ENCODE measurements at regions not wholly inside any gene's neighbourhood (a gene's known extent, or its start where the extent isn't known, plus 50 kb on each side); places are given as distances from the start of the nearest gene placed in this dataset.

GRCh38 chr10:8485032-8485431 is 430.5 kb downstream of the GATA3 start:
- no peaks in the 10 kb centered on the region for H4K20me1 ChIP-seq (ENCODE audit: insufficient read depth, low read length)
- H2AFZ ChIP-seq (ENCODE audit: low read length), result no peak overlapping the region
- H3K9me2 ChIP-seq (ENCODE audit: low read depth, low read length), result no peaks in the 10 kb centered on the region
- TF ChIP-seq EZH2 (IDR thresholded peaks at IDR 0.05; ENCODE audit: borderline replicate concordance, low read length) (no peak), CTCF (IDR thresholded peaks at IDR 0.05; ENCODE audit: low read length) (no peak)
- no peak overlapping the region for H3K27ac ChIP-seq (ENCODE audit: low read depth, low read length, poor library complexity, severe bottlenecking)
- H3K79me2 ChIP-seq (ENCODE audit: insufficient read depth, low read length), result no peaks in the 10 kb centered on the region
- no peaks in the 10 kb centered on the region for H3K9me3 ChIP-seq (ENCODE audit: low read length)
- no peak overlapping the region for H3K9ac ChIP-seq (ENCODE audit: low read length)
- H3K27me3 ChIP-seq (ENCODE audit: insufficient read depth, low read length), result no peaks in the 10 kb centered on the region
- H3F3A ChIP-seq (ENCODE audit: insufficient read depth, low read length), result no peaks in the 10 kb centered on the region
- no peaks in the 10 kb centered on the region for H3K36me3 ChIP-seq (ENCODE audit: insufficient read depth, low read length)
- no peaks in the 10 kb centered on the region for H3K4me1 ChIP-seq (ENCODE audit: insufficient read depth, low read length, severe bottlenecking)
- no peak overlapping the region for H3K4me3 ChIP-seq (ENCODE audit: low read depth, low read length, poor library complexity, severe bottlenecking)
- H3K4me2 ChIP-seq (ENCODE audit: low read length), result no peak overlapping the region

- Histone ChIP-seq H3K4me2 (ENCODE audit: low read length) (no peak overlapping the region), H3K4me3 (ENCODE audit: low read depth, low read length, poor library complexity, severe bottlenecking) (no peak overlapping the region), H4K20me1 (ENCODE audit: insufficient read depth, low read length) (no peaks in the 10 kb centered on the region), H3K79me2 (ENCODE audit: insufficient read depth, low read length) (no peaks in the 10 kb centered on the region), H3K9me2 (ENCODE audit: low read depth, low read length) (no peaks in the 10 kb centered on the region), H3F3A (ENCODE audit: insufficient read depth, low read length) (no peaks in the 10 kb centered on the region), H3K9me3 (ENCODE audit: low read length) (no peaks in the 10 kb centered on the region), H2AFZ (ENCODE audit: low read length) (no peak overlapping the region), H3K27me3 (ENCODE audit: insufficient read depth, low read length) (no peaks in the 10 kb centered on the region), H3K4me1 (ENCODE audit: insufficient read depth, low read length, severe bottlenecking) (no peaks in the 10 kb centered on the region), H3K36me3 (ENCODE audit: insufficient read depth, low read length) (no peaks in the 10 kb centered on the region), H3K9ac (ENCODE audit: low read length) (no peak overlapping the region), H3K27ac (ENCODE audit: low read depth, low read length, poor library complexity, severe bottlenecking) (no peak overlapping the region)
- TF ChIP-seq CTCF (IDR thresholded peaks at IDR 0.05; ENCODE audit: low read length) (no peak), EZH2 (IDR thresholded peaks at IDR 0.05; ENCODE audit: borderline replicate concordance, low read length) (no peak)
Measured at GRCh38 chr10:8487346-8487745, 432.9 kb downstream of the GATA3 start.

GRCh38 chr10:8489232-8489631 is 434.7 kb downstream of the GATA3 start:
- no peaks in the 10 kb centered on the region for H3K9me2 ChIP-seq (ENCODE audit: low read depth, low read length)
- H3K4me3 ChIP-seq (ENCODE audit: low read depth, low read length, poor library complexity, severe bottlenecking), result no peak overlapping the region
- H3K27me3 ChIP-seq (ENCODE audit: insufficient read depth, low read length), result no peaks in the 10 kb centered on the region
- H3K4me2 ChIP-seq (ENCODE audit: low read length), result no peak overlapping the region
- H3F3A ChIP-seq (ENCODE audit: insufficient read depth, low read length), result no peaks in the 10 kb centered on the region
- H3K9me3 ChIP-seq (ENCODE audit: low read length), result no peaks in the 10 kb centered on the region
- H3K79me2 ChIP-seq (ENCODE audit: insufficient read depth, low read length), result no peaks in the 10 kb centered on the region
- no peaks in the 10 kb centered on the region for H3K36me3 ChIP-seq (ENCODE audit: insufficient read depth, low read length)
- no peak for TF ChIP-seq EZH2 (IDR thresholded peaks at IDR 0.05; ENCODE audit: borderline replicate concordance, low read length)
- TF ChIP-seq CTCF (IDR thresholded peaks at IDR 0.05; ENCODE audit: low read length), result no peak
- no peaks in the 10 kb centered on the region for H3K4me1 ChIP-seq (ENCODE audit: insufficient read depth, low read length, severe bottlenecking)
- H4K20me1 ChIP-seq (ENCODE audit: insufficient read depth, low read length), result no peaks in the 10 kb centered on the region
- no peak overlapping the region for H3K9ac ChIP-seq (ENCODE audit: low read length)
- H3K27ac ChIP-seq (ENCODE audit: low read depth, low read length, poor library complexity, severe bottlenecking), result no peak overlapping the region
- H2AFZ ChIP-seq (ENCODE audit: low read length), result no peak overlapping the region
